Right lobe of liver (tissue), 6 donors: ENCODE measurements at regions not wholly inside any gene's neighbourhood (a gene's known extent, or its start where the extent isn't known, plus 50 kb on each side); places are given as distances from the start of the nearest gene placed in this dataset.

Source experiments
- ATAC-seq, 4 donors: fragments of 200-7000 bp; cut with Tn5 transposase; one replicate each; pipeline ENCODE4 v1.9.1; 2020; ENCODE audit warnings: mild to moderate bottlenecking in 4 of 4, moderate library complexity in 4 of 4
- DNase-seq, 3 donors: peaks; one replicate each; pipeline ENCODE4 v3.0.0-alpha.2; 2020
- H3K27ac ChIP-seq, 3 donors: fragments of 200-600 bp; one replicate each; pipeline ENCODE4 v1.8.0; 2022
- H3K27me3 ChIP-seq, 2 donors: fragments of 200-600 bp; one replicate each; pipeline ENCODE4 v1.8.0; 2022
- H3K36me3 ChIP-seq, 4 donors: fragments of 200-600 bp; sonication (generic) in 1 of 4; one replicate each; pipeline versions ENCODE4 v1.5.1 to v1.8.0; 2017 to 2022; ENCODE audit warnings: control low read depth in 1 of 4
- H3K4me1 ChIP-seq, 4 donors: fragments of 200-600 bp; sonication (generic) in 1 of 4; one replicate each; pipeline versions ENCODE4 v1.5.1 to v1.8.0; 2017 to 2022; ENCODE audit warnings: control low read depth in 1 of 4
- H3K4me3 ChIP-seq, 3 donors: fragments of 200-600 bp; one replicate each; pipeline ENCODE4 v1.8.0; 2022
- H3K9me3 ChIP-seq, 4 donors: fragments of 200-600 bp; sonication (generic) in 1 of 4; one replicate each; pipeline versions ENCODE4 v1.5.1 to v1.8.0; 2017 to 2022; ENCODE audit warnings: control low read depth in 1 of 4
- CTCF ChIP-seq, 4 donors: fragments of 200-600 bp in 3 of 4; fragments of 450-650 bp in 1 of 4; IDR thresholded peaks; one replicate each; pipeline versions ENCODE4 v1.5.1 to v1.8.0; 2016 to 2022; ENCODE audit warnings: antibody characterized with exemption in 4 of 4, mild to moderate bottlenecking in 2 of 4
- POLR2A ChIP-seq: fragments of 450-650 bp; IDR thresholded peaks from one replicate; pipeline ENCODE4 v1.6.1; 2017; ENCODE audit warnings: antibody characterized with exemption, mild to moderate bottlenecking
- WGBS: methylation state at CpG from one replicate; pipeline ENCODE4 v1.1.6; 2018; ENCODE audit warnings: low coverage, low lambda C conversion rate; ENCODE audit not compliant: insufficient coverage; ENCODE audit errors: missing lambda C conversion rate; 5-methylcytosine and 5-hydroxymethylcytosine counted together
- intact Hi-C, 2 donors: fragments of 100-400 bp; cut with DNase I; formaldehyde crosslinking; loops; one replicate each; pipeline versions ENCODE4 v1.11.2 to v1.14.1; 2022
- donor health status: DM: no; HTN: yes; CAD: no.
- donor health status: DM: no; HTN: no; CAD: no.
- donor health status: DM: no; HTN: no; CAD: no.
- donor health status: DM: no; HTN: yes; CAD: no.
- donor health status: DM: no; HTN: yes; CAD: no.

- Histone ChIP-seq H3K36me3 (no peaks in the 10 kb centered on the region), H3K27ac (no peak overlapping the region), H3K27me3 (no peaks in the 10 kb centered on the region), H3K4me3 (no peak overlapping the region), H3K9me3 (no peaks in the 10 kb centered on the region), H3K4me1 (peaks cover 0 to 29% (median 0%) of the 10 kb centered on the region in 4 donors)
- 47% methylated on average over 4 of the region's 4 CpGs for WGBS
- intact Hi-C loops = no loop called here
- DNase-seq (no peak), ATAC-seq (peak; percentile 86 to 90 (median 88))
- no peak for TF ChIP-seq CTCF (IDR thresholded peaks at IDR 0.05)
- no peak for TF ChIP-seq POLR2A
Observed at GRCh38 chr2:195594919-195595694, 61.9 kb upstream of the SLC39A10 start.

GRCh38 chr2:195594248-195594647, 62.8 kb upstream of the SLC39A10 start:
- Histone ChIP-seq H3K36me3 (no peaks in the 10 kb centered on the region), H3K27ac (no peak overlapping the region), H3K4me1 (peaks cover 0 to 31% (median 0%) of the 10 kb centered on the region in 4 donors), H3K9me3 (no peaks in the 10 kb centered on the region), H3K27me3 (no peaks in the 10 kb centered on the region), H3K4me3 (no peak overlapping the region)
- no peak for DNase-seq
- 34% methylated on average over 3 of the region's 3 CpGs for WGBS
- intact Hi-C loops = no loop called here
- TF ChIP-seq POLR2A (no peak), CTCF (IDR thresholded peaks at IDR 0.05) (no peak)
- ATAC-seq = peak; percentile 44 to 76 (median 50)

GRCh38 chr2:195592105-195592504, 64.9 kb upstream of the SLC39A10 start:
- DNase-seq = no peak
- Histone ChIP-seq H3K27me3 (no peaks in the 10 kb centered on the region), H3K4me1 (peaks cover 0 to 31% (median 0%) of the 10 kb centered on the region in 4 donors), H3K27ac (no peak overlapping the region), H3K4me3 (no peak overlapping the region), H3K9me3 (no peaks in the 10 kb centered on the region), H3K36me3 (no peaks in the 10 kb centered on the region)
- TF ChIP-seq POLR2A (no peak), CTCF (IDR thresholded peaks at IDR 0.05) (no peak)
- 100% methylated on average over 2 of the region's 2 CpGs for whole genome bisulfite sequencing
- intact Hi-C loops = no loop called here
- ATAC-seq = no peak

GRCh38 chr2:195590861-195591205, 66.2 kb upstream of the SLC39A10 start:
- peaks cover 0 to 31% (median 0%) of the 10 kb centered on the region in 4 donors for H3K4me1 ChIP-seq
- H3K27me3 ChIP-seq = no peaks in the 10 kb centered on the region
- whole genome bisulfite sequencing = 20% methylated on average over 1 of the region's 1 CpG
- H3K27ac ChIP-seq = no peak overlapping the region
- intact Hi-C loops = no loop called here
- no peaks in the 10 kb centered on the region for H3K9me3 ChIP-seq
- H3K36me3 ChIP-seq = no peaks in the 10 kb centered on the region
- no peak for TF ChIP-seq POLR2A
- TF ChIP-seq CTCF (IDR thresholded peaks at IDR 0.05) = no peak
- ATAC-seq (peak in 3 of 4 donors; percentile 7 to 22 (median 13)), DNase-seq (no peak)
- H3K4me3 ChIP-seq = no peak overlapping the region
